ENCODE measurements at regions not wholly inside any gene's neighbourhood (a gene's known extent, or its start where the extent isn't known, plus 50 kb on each side); places are given as distances from the start of the nearest gene placed in this dataset.
"Not testable (repeated sequence)": the region's sequence is repeated elsewhere in the genome, so short reads cannot be mapped to it uniquely, and the experiment has no call there.

DNA sequence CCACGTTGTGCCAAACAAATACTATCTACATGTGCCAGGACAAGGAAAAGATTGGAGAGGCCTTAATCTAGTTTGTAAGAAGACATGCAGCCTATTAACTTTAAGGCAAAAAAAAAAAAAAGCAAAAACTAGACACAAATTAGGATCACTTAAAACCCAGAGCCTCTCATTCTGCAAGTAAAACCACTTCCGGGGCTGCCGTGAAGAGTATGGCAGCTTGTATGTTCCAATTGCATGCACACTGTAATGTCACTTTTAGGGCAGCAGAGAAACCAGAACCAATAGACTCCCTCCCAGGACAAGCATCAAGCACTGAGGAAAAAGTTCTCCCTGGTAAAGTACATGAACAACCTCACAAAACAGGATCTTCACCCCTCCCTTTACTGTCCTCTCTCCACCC lies 70.6 kb downstream of the RSL24D1 start:
- in situ Hi-C loops (cut with MboI; ENCODE audit: low pct_unique_long_range_greater_than_20kb, low sequenced_read_pairs) = no loop called here
- DNase-seq = no peak

DNA sequence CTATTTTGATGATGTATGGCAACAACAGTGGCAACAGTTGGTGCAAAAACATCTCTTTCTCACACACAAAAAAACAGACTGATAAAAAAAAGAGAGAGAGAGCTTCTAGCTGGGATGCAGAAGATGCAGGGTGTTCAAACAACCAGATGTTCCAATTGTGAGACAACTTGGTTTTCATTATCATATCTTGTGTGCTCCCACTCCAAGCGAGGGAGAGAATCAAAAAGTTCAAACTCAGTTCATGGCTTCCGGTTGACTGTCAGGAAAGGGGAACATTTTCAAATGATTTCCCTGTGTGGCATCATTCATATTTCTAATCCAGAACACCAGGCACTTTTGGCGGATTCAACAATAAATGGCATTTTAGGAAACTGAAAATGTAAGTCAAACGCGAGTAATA lies 72.1 kb downstream of the RSL24D1 start:
- in situ Hi-C loops (cut with MboI; ENCODE audit: low pct_unique_long_range_greater_than_20kb, low sequenced_read_pairs) = no loop called here
- no peak for DNase-seq

- DNase-seq = no peak
- in situ Hi-C loops (cut with MboI; ENCODE audit: low pct_unique_long_range_greater_than_20kb, low sequenced_read_pairs) = no loop called here
Measured at GRCh38 chr15:55118344-55118870, 78.3 kb downstream of the RSL24D1 start.

GRCh38 chr15:55116636-55117035 lies 80.1 kb downstream of the RSL24D1 start:
- in situ Hi-C loops (cut with MboI; ENCODE audit: low pct_unique_long_range_greater_than_20kb, low sequenced_read_pairs) = no loop called here
- peak; percentile 17 for DNase-seq

DNA sequence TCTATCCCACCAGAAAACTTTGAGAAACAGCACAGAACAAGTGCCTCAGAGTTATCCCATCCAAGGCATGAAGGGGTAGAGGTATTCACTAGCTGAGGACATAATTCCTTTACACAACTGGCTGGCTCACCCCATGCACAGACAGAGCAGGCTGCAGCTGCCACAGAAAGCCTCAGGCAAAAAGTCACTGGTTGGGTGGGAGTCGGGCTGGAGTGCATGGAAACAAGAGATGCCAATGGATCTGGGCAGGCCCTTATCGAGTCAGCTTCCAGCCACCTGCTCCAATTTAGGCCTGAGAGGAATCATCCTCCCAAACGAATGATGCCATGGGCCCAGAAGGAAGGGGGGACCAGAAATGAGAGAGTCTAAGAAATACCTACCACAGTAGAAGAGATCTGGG lies 83.0 kb downstream of the RSL24D1 start:
- no peak for DNase-seq
- in situ Hi-C loops (cut with MboI; ENCODE audit: low pct_unique_long_range_greater_than_20kb, low sequenced_read_pairs) = no loop called here

GRCh38 chr15:55112706-55113105 lies 84.0 kb downstream of the RSL24D1 start:
- in situ Hi-C loops (cut with MboI; ENCODE audit: low pct_unique_long_range_greater_than_20kb, low sequenced_read_pairs) = no loop called here
- DNase-seq = no peak

GRCh38 chr15:55110446-55110845 lies 86.3 kb downstream of the RSL24D1 start:
- in situ Hi-C loops (cut with MboI; ENCODE audit: low pct_unique_long_range_greater_than_20kb, low sequenced_read_pairs) = no loop called here
- no peak for DNase-seq

DNA sequence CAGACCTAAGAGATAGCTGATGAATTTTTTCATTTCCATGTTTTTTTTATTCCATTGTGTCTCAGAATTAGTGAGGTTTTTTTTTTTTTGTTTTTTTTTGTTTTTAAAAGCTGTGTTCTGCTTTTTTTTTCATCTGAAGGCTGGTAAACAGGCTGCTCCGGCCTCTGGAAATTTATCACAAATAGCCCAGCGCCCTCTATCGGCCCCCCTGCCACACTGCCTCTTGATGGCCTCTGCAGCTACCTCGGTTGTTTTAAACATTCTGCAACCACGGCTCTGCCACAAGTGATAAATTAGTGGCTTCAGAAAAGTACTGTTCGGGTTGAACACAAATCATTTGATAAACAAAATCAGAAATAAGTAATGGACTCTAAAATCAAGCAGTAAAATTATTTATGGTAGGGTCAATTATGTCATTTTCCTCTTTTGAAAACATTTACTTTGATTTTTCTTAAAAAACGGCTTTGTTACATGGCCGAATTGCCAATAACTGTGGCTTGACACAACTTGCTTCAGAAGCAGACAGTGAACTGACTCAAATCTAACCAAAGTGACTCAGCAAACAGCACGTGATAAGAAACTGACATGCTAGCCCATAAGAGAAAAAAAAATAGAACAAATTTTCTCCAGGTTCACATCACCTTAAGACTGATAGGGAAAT lies 87.8 kb downstream of the RSL24D1 start:
- in situ Hi-C loops (cut with MboI; ENCODE audit: low pct_unique_long_range_greater_than_20kb, low sequenced_read_pairs) = no loop called here
- peak; percentile 86 for DNase-seq

DNA sequence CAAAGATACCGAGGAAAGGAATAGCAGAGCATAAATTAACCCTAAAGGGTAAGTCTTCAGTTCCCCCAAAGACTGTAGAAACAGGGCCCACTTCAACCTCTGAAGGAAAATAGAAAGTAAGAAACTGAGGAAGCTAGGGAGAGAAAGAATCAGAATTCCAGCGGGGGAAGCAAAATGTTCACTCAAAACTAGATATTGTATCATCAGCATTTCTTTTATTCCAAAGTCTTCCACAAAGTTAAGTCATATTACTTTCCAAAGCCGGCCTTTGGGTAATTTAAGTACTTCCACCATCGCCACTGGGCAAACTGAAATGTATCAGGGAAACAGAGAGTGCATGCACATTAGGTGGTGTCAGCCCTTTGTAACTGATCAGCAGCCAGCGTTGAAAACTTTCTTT lies 88.3 kb downstream of the RSL24D1 start:
- no peak for DNase-seq
- in situ Hi-C loops (cut with MboI; ENCODE audit: low pct_unique_long_range_greater_than_20kb, low sequenced_read_pairs) = no loop called here

DNA sequence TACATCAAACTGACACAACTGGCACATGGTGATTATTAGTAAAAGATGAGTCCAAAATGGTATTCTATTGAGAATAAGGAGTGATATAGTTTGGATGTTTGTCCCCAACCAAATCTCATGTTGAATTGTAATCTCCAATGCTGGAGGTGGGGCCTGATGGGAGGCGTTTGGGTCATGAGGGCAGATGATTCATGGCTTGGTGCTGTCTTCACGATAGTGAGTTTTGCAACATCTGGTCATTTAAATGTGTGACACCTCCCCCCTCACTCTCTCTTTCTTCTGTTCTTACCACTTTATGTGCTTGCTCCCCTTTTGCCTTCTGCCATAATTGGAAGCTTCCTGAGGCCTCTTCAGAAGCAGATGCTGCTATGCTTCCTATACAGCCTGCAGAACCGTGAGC lies 90.6 kb downstream of the RSL24D1 start:
- in situ Hi-C loops (cut with MboI; ENCODE audit: low pct_unique_long_range_greater_than_20kb, low sequenced_read_pairs) = no loop called here
- no peak for DNase-seq

GRCh38 chr15:55094136-55094535 lies 102.6 kb downstream of the RSL24D1 start:
- in situ Hi-C loops (cut with MboI; ENCODE audit: low pct_unique_long_range_greater_than_20kb, low sequenced_read_pairs) = no loop called here
- no peak for DNase-seq

GRCh38 chr15:55088207-55088606 lies 108.5 kb downstream of the RSL24D1 start:
- DNase-seq = no peak
- in situ Hi-C loops (cut with MboI; ENCODE audit: low pct_unique_long_range_greater_than_20kb, low sequenced_read_pairs) = no loop called here

DNA sequence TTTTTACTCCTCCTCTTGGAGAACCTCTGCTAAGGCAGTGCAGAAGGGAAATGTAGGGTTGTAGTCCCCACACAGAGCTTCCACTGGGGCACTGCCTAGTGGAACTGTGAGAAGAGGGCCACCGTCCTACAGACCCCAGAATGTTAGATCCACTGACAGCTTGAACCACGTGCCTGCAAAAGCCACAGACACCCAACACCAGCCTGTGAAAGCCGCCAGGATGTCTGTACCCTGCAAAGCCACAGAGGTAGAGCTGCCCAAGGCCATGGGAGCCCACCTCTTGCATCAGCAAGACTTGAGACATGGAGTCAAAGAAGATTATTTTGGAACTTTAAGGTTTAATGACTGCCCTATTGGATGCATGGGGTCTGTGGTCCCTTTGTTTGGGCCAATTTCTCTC lies 112.1 kb downstream of the RSL24D1 start:
- in situ Hi-C loops (cut with MboI; ENCODE audit: low pct_unique_long_range_greater_than_20kb, low sequenced_read_pairs) = no loop called here

GRCh38 chr15:55084216-55084615 lies 112.5 kb downstream of the RSL24D1 start:
- in situ Hi-C loops (cut with MboI; ENCODE audit: low pct_unique_long_range_greater_than_20kb, low sequenced_read_pairs) = no loop called here
- DNase-seq = no peak

More for the DNA sequence above, 112.1 kb downstream of the RSL24D1 start:
- no peak for DNase-seq

GRCh38 chr15:55077052-55077451 lies 119.7 kb downstream of the RSL24D1 start:
- in situ Hi-C loops (cut with MboI; ENCODE audit: low pct_unique_long_range_greater_than_20kb, low sequenced_read_pairs) = not testable (repeated sequence)

GRCh38 chr15:55074431-55074830 lies 122.3 kb downstream of the RSL24D1 start:
- DNase-seq = no peak
- in situ Hi-C loops (cut with MboI; ENCODE audit: low pct_unique_long_range_greater_than_20kb, low sequenced_read_pairs) = no loop called here

More at GRCh38 chr15:55077052-55077451, 119.7 kb downstream of the RSL24D1 start:
- DNase-seq = not testable (repeated sequence)

DNA sequence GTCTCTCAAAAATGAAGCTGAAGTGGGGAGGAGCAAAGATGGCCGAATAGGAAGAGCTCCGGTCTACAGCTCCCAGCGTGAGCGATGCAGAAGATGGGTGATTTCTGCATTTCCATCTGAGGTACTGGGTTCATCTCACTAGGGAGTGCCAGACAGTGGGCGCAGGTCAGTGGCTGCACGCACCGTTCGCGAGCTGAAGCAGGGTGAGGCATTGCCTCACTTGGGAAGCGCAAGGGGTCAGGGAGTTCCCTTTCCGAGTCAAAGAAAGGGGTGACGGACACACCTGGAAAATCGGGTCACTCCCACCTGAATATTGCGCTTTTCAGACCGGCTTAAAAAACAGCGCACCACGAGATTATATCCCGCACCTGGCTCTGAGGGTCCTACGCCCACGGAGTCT lies 132.8 kb downstream of the RSL24D1 start:
- in situ Hi-C loops (cut with MboI; ENCODE audit: low pct_unique_long_range_greater_than_20kb, low sequenced_read_pairs); DNase-seq: not testable (repeated sequence)

DNA sequence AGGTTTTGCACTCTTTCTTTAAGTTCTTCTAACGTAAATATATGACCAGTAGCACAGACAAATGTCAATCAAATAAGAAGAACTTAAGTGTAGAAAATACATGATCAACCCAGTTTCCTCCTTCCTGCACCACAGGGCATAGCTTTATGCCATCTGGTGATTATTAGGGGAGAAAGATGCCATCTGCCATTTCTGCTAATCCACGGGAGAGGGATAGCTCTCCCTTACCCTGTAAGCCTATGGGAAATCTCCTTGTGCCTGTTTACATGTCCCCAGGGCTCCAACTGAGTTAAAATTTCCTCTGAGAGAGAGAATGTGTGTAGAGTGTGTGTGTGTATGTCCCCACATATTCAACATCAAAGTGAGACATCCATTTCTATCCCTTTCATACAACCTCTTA lies 135.9 kb downstream of the RSL24D1 start:
- no peak for DNase-seq
- in situ Hi-C loops (cut with MboI; ENCODE audit: low pct_unique_long_range_greater_than_20kb, low sequenced_read_pairs) = no loop called here

GRCh38 chr15:55056500-55056899 lies 140.2 kb downstream of the RSL24D1 start:
- in situ Hi-C loops (cut with MboI; ENCODE audit: low pct_unique_long_range_greater_than_20kb, low sequenced_read_pairs) = no loop called here
- no peak for DNase-seq

DNA sequence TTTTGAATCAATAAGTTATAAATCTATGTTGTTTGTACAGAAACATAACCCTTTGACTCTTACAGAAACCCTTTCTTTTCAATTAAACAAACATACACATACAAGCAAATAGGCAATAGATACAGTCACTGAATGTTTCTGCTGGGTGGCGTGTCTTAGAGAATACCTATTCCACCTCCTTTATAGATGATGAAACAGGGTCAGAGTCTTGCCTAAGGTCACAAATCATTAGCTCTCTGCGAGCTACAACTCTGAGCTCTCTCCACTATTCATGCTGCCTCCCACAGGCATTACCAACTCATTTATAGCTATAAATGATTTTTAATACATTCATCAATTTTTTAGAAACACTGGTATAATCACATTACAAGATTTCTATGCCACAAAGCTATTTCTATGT lies 152.6 kb downstream of the RSL24D1 start:
- DNase-seq = no peak
- in situ Hi-C loops (cut with MboI; ENCODE audit: low pct_unique_long_range_greater_than_20kb, low sequenced_read_pairs) = no loop called here

DNA sequence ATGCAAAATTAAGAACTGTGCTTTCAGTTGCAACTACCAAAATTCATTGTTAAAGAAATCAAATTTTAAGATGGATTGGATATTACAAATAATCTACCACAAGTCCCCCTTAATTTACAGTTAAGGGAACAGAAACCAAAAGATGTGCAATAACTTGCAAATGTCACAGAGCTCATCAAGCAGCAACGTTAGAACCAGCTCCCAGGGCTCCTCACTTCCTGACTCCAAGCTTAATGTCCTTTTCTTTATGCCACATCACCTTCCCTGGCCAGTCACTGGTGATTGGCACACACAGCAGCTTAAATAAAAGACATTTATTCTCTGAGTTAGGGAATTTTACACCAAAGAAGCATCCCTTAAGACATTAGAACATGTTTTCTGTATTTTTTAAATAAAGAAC lies 159.7 kb downstream of the RSL24D1 start:
- no peak for DNase-seq
- in situ Hi-C loops (cut with MboI; ENCODE audit: low pct_unique_long_range_greater_than_20kb, low sequenced_read_pairs) = no loop called here
